ENCODE measurements at regions not wholly inside any gene's neighbourhood (a gene's known extent, or its start where the extent isn't known, plus 50 kb on each side); places are given as distances from the start of the nearest gene placed in this dataset.

- no peak for TF ChIP-seq CTCF (IDR thresholded peaks at IDR 0.05)
- TF ChIP-seq ZFX (IDR thresholded peaks at IDR 0.05; ENCODE audit: borderline replicate concordance) = no peak
These were observed 59.1 kb downstream of the KCNA5 start for GRCh38 chr12:5102806-5103205.
